Caco-2 (cell line): ENCODE measurements at regions not wholly inside any gene's neighbourhood (a gene's known extent, or its start where the extent isn't known, plus 50 kb on each side); places are given as distances from the start of the nearest gene placed in this dataset.

Experiments used
- BruUV-seq: library from RNA; stranded (reverse); fragments of 400-500 nt; replicated peaks from 2 replicates; lab custom pipeline; 2021; lab: Mats Ljungman, UMichigan
- CTCF ChIA-PET: fragments of 300-600 bp; sonication (Branson Sonifier 250); formaldehyde crosslinking; loops from one replicate; lab custom pipeline; 2022; ENCODE audit warnings: antibody characterized with exemption; lab: Charles Lee
- POLR2A ChIA-PET: fragments of 300-600 bp; sonication (Branson Sonifier 250); formaldehyde crosslinking; loops from one replicate; lab custom pipeline; 2022; ENCODE audit warnings: antibody characterized with exemption; lab: Charles Lee
- DNase-seq, 2 experiments: peaks; one replicate each; pipeline versions ENCODE4 v3.0.0 to v3.0.0-alpha.2; 2020 to 2022
- H3K27me3 ChIP-seq: replicated peaks from 2 replicates; pipeline ENCODE4 v1.6.0; 2011; ENCODE audit warnings: low read length; ENCODE audit not compliant: control insufficient read depth, insufficient read depth
- H3K36me3 ChIP-seq: 2 replicates; pipeline ENCODE4 v1.5.1; 2011; ENCODE audit warnings: low read length; ENCODE audit not compliant: control insufficient read depth, insufficient read depth
- H3K4me1 ChIP-seq: fragments of 250-450 bp; sonication (Bioruptor Pico); 2 replicates; pipeline ENCODE4 v1.5.1; 2020; ENCODE audit warnings: mild to moderate bottlenecking
- H3K4me3 ChIP-seq: 2 replicates; pipeline ENCODE4 v1.5.1; 2011; ENCODE audit warnings: low read depth, mild to moderate bottlenecking, control low read depth, low read length
- H3K9me3 ChIP-seq: fragments of 250-450 bp; sonication (Bioruptor Pico); 2 replicates; pipeline ENCODE4 v1.5.1; 2020; ENCODE audit warnings: mild to moderate bottlenecking, moderate library complexity
- H3K27ac Mint-ChIP-seq: one replicate; pipeline ENCODE4 v1.8.0; 2022; ENCODE audit warnings: mixed read lengths; ENCODE audit not compliant: unreplicated experiment
- H3K27me3 Mint-ChIP-seq: one replicate; pipeline ENCODE4 v1.8.0; 2022; ENCODE audit warnings: mixed read lengths; ENCODE audit not compliant: insufficient read depth, unreplicated experiment
- H3K36me3 Mint-ChIP-seq: one replicate; pipeline ENCODE4 v1.8.0; 2022; ENCODE audit warnings: mild to moderate bottlenecking, mixed read lengths; ENCODE audit not compliant: insufficient read depth, unreplicated experiment
- H3K4me1 Mint-ChIP-seq: one replicate; pipeline ENCODE4 v1.8.0; 2022; ENCODE audit warnings: low read depth, mixed read lengths; ENCODE audit not compliant: unreplicated experiment
- H3K4me3 Mint-ChIP-seq: one replicate; pipeline ENCODE4 v1.8.0; 2022; ENCODE audit warnings: mild to moderate bottlenecking, moderate library complexity, mixed read lengths; ENCODE audit not compliant: unreplicated experiment
- H3K9me3 Mint-ChIP-seq: one replicate; pipeline ENCODE4 v1.8.0; 2022; ENCODE audit warnings: mixed read lengths; ENCODE audit not compliant: unreplicated experiment
- CTCF ChIP-seq, 2 experiments: fragments of 200-600 bp in 1 of 2; IDR thresholded peaks; 1 replicate in 1 of 2; 2 replicates in 1 of 2; pipeline versions ENCODE4 v1.5.1 to v1.8.0; 2011 to 2022; ENCODE audit warnings: antibody characterized with exemption in 1 of 2, control low read depth in 1 of 2, inconsistent platforms in 1 of 2, low read depth in 1 of 2, low read length in 1 of 2, mild to moderate bottlenecking in 1 of 2, moderate library complexity in 1 of 2; ENCODE audit not compliant: insufficient read depth in 1 of 2, severe bottlenecking in 1 of 2, unreplicated experiment in 1 of 2
- intact Hi-C: fragments of 100-400 bp; cut with micrococcal nuclease; formaldehyde crosslinking; loops from one replicate; pipeline ENCODE4 v1.10.0; 2022; ENCODE audit not compliant: unreplicated experiment

- Mint-ChIP-seq H3K27ac (no peak overlapping the region), H3K4me1 (no peaks in the 10 kb centered on the region), H3K36me3 (no peaks in the 10 kb centered on the region), H3K9me3 (peaks cover 9% of the 10 kb centered on the region), H3K4me3 (no peak overlapping the region), H3K27me3 (no peaks in the 10 kb centered on the region)
- no peaks in the 10 kb centered on the region for H3K4me1 ChIP-seq
- CTCF ChIA-PET: no interaction called here
- intact Hi-C loops: no loop called here
- BruUV-seq: no TSS peak
- no peaks in the 10 kb centered on the region for H3K9me3 ChIP-seq
- H3K4me3 ChIP-seq: no peak overlapping the region
- no peaks in the 10 kb centered on the region for H3K36me3 ChIP-seq
- POLR2A ChIA-PET: no interaction called here
- no peak for TF ChIP-seq CTCF (IDR thresholded peaks at IDR 0.05; ENCODE audit: insufficient read depth in 1 of 2, low read depth in 1 of 2, low read length in 1 of 2, severe bottlenecking in 1 of 2, unreplicated experiment in 1 of 2)
- DNase-seq: no peak
- H3K27me3 ChIP-seq: no peaks in the 10 kb centered on the region; the same call in 1 of the 2 replicates
Observed at GRCh38 chr5:167864801-167865200, 426.6 kb upstream of the WWC1 start.

- no peak for TF ChIP-seq CTCF (IDR thresholded peaks at IDR 0.05; ENCODE audit: insufficient read depth in 1 of 2, low read depth in 1 of 2, low read length in 1 of 2, severe bottlenecking in 1 of 2, unreplicated experiment in 1 of 2)
- no peaks in the 10 kb centered on the region for H3K4me1 ChIP-seq
- no peaks in the 10 kb centered on the region for H3K36me3 Mint-ChIP-seq
- H3K9me3 Mint-ChIP-seq: no peaks in the 10 kb centered on the region
- H3K4me1 Mint-ChIP-seq: no peaks in the 10 kb centered on the region
- H3K27ac Mint-ChIP-seq: no peak overlapping the region
- no peak overlapping the region for H3K4me3 ChIP-seq
- H3K9me3 ChIP-seq: no peaks in the 10 kb centered on the region
- no TSS peak for BruUV-seq
- no peak overlapping the region for H3K4me3 Mint-ChIP-seq
- ChIA-PET POLR2A (no interaction called here), CTCF (no interaction called here)
- no peaks in the 10 kb centered on the region for H3K36me3 ChIP-seq
- no peaks in the 10 kb centered on the region for H3K27me3 Mint-ChIP-seq
- intact Hi-C loops: no loop called here
- no peaks in the 10 kb centered on the region; the same call in 1 of the 2 replicates for H3K27me3 ChIP-seq
- DNase-seq: no peak
Observed at GRCh38 chr5:167866797-167867196, 424.6 kb upstream of the WWC1 start.

GRCh38 chr5:167867281-167867680, 424.2 kb upstream of the WWC1 start:
- no peak for DNase-seq
- no peak overlapping the region for H3K4me3 Mint-ChIP-seq
- Histone ChIP-seq H3K4me3 (no peak overlapping the region), H3K4me1 (no peaks in the 10 kb centered on the region), H3K36me3 (no peaks in the 10 kb centered on the region), H3K9me3 (no peaks in the 10 kb centered on the region), H3K27me3 (no peaks in the 10 kb centered on the region; the same call in 1 of the 2 replicates)
- peaks cover 4% of the 10 kb centered on the region for H3K27me3 Mint-ChIP-seq
- BruUV-seq: no TSS peak
- CTCF ChIA-PET: no interaction called here
- intact Hi-C loops: no loop called here
- H3K9me3 Mint-ChIP-seq: no peaks in the 10 kb centered on the region
- POLR2A ChIA-PET: no interaction called here
- no peaks in the 10 kb centered on the region for H3K36me3 Mint-ChIP-seq
- TF ChIP-seq CTCF (IDR thresholded peaks at IDR 0.05; ENCODE audit: insufficient read depth in 1 of 2, low read depth in 1 of 2, low read length in 1 of 2, severe bottlenecking in 1 of 2, unreplicated experiment in 1 of 2): no peak
- H3K27ac Mint-ChIP-seq: no peak overlapping the region
- no peaks in the 10 kb centered on the region for H3K4me1 Mint-ChIP-seq
